Smooth muscle cell (in vitro differentiated cells): ENCODE measurements at regions not wholly inside any gene's neighbourhood (a gene's known extent, or its start where the extent isn't known, plus 50 kb on each side); places are given as distances from the start of the nearest gene placed in this dataset.

Experiments
- DNase-seq: peaks from one replicate; lab custom pipeline; 2025; ENCODE audit not compliant: unreplicated experiment; lab: John Stamatoyannopoulos, UW
- H2AFZ ChIP-seq: fragments of 200-600 bp; sonication (generic); 2 replicates; pipeline ENCODE4 v1.6.0; 2016; ENCODE audit warnings: antibody characterized with exemption, low read depth, mild to moderate bottlenecking
- H3F3A ChIP-seq: fragments of 200-600 bp; sonication (generic); 2 replicates; pipeline ENCODE4 v1.6.0; 2017; ENCODE audit warnings: antibody characterized with exemption, low read depth
- H3K27ac ChIP-seq: fragments of 200-600 bp; sonication (generic); 2 replicates; pipeline ENCODE4 v1.5.1; 2016; ENCODE audit warnings: low read depth, mild to moderate bottlenecking
- H3K27me3 ChIP-seq: fragments of 200-600 bp; sonication (generic); 2 replicates; pipeline ENCODE4 v1.6.1; 2016; ENCODE audit warnings: low read depth, mild to moderate bottlenecking
- H3K36me3 ChIP-seq: fragments of 200-600 bp; sonication (generic); 2 replicates; pipeline ENCODE4 v1.5.1; 2016; ENCODE audit warnings: low read depth
- H3K4me1 ChIP-seq: fragments of 200-600 bp; sonication (generic); 2 replicates; pipeline ENCODE4 v1.5.1; 2016; ENCODE audit warnings: low read depth
- H3K4me2 ChIP-seq: fragments of 200-600 bp; sonication (generic); 2 replicates; pipeline ENCODE4 v1.6.0; 2016; ENCODE audit warnings: mild to moderate bottlenecking
- H3K4me3 ChIP-seq: fragments of 200-600 bp; sonication (generic); 2 replicates; pipeline ENCODE4 v1.5.1; 2016; ENCODE audit warnings: mild to moderate bottlenecking
- H3K79me2 ChIP-seq: fragments of 200-600 bp; sonication (generic); 2 replicates; pipeline ENCODE4 v1.6.0; 2016; ENCODE audit warnings: low read depth, mild to moderate bottlenecking
- H3K9ac ChIP-seq: fragments of 200-600 bp; sonication (generic); 2 replicates; pipeline ENCODE4 v1.6.0; 2016; ENCODE audit warnings: low read depth
- H3K9me3 ChIP-seq: fragments of 200-600 bp; sonication (generic); replicated peaks from 2 replicates; pipeline ENCODE4 v1.5.1; 2016; ENCODE audit warnings: low read depth
- H4K20me1 ChIP-seq: fragments of 200-600 bp; sonication (generic); 2 replicates; pipeline ENCODE4 v1.6.0; 2016; ENCODE audit warnings: low read depth
- WGBS: methylation state at CpG from one replicate; pipeline ENCODE4 v1.1.7; 2016; ENCODE audit warnings: low lambda C conversion rate; 5-methylcytosine and 5-hydroxymethylcytosine counted together
- TF ChIP-seq, protein P1 (sequence below): fragments of 200-600 bp; sonication (generic); IDR thresholded peaks from 2 replicates; pipeline ENCODE4 v1.5.1; 2017; ENCODE audit warnings: borderline replicate concordance, mild to moderate bottlenecking, antibody characterized with exemption; ENCODE audit not compliant: insufficient read depth, poor library complexity, severe bottlenecking

DNA sequence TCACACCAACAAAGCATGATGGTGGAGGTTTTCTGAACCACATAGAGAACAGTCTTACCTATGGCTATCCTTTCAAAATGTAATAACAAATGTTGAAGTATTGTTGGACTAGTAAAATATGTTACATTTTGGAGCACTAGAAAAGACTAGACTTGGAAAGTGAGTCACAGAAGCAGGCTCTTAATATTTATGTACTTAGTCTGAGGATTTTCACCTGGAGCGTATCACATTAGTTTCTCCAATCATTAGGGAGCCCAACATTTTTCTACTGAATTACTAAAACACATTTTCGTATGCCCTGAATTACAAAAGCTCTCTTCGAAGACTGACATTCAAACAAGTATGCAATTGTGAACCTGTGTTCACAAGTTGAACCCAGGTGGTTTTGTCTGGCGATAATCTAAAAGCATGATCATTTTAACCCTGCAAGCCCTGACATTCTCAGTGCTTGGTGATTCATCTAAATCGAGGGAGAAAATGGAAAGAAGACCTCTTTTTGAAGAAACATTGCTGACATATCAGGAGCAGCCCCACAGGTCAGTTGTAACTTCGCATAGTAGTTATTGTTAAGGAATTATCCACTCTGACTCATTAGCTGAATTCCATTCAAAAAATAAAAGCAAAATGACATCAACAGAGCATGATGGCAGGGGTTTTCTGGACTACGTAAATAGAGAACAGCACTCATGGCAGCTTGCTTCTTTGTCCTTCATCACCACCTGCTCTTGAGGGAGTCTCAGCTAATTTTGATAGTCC is 679.8 kb upstream of the NECTIN3 start:
- H3K9me3 ChIP-seq = no peaks in the 10 kb centered on the region
- no peak overlapping the region for H3K4me3 ChIP-seq
- peak overlapping the region; percentile 50 for H3K27ac ChIP-seq
- H4K20me1 ChIP-seq = no peaks in the 10 kb centered on the region
- 77% methylated on average over 7 of the region's 7 CpGs for WGBS
- no peaks in the 10 kb centered on the region for H3K4me1 ChIP-seq
- no peaks in the 10 kb centered on the region for H3K27me3 ChIP-seq
- H3F3A ChIP-seq = no peaks in the 10 kb centered on the region
- no peaks in the 10 kb centered on the region for H3K36me3 ChIP-seq
- H3K4me2 ChIP-seq = peak overlapping the region; percentile 3
- H3K79me2 ChIP-seq = no peaks in the 10 kb centered on the region
- H2AFZ ChIP-seq = peak overlapping the region; percentile 54
- no peak overlapping the region for H3K9ac ChIP-seq
- TF ChIP-seq, protein P1, sequence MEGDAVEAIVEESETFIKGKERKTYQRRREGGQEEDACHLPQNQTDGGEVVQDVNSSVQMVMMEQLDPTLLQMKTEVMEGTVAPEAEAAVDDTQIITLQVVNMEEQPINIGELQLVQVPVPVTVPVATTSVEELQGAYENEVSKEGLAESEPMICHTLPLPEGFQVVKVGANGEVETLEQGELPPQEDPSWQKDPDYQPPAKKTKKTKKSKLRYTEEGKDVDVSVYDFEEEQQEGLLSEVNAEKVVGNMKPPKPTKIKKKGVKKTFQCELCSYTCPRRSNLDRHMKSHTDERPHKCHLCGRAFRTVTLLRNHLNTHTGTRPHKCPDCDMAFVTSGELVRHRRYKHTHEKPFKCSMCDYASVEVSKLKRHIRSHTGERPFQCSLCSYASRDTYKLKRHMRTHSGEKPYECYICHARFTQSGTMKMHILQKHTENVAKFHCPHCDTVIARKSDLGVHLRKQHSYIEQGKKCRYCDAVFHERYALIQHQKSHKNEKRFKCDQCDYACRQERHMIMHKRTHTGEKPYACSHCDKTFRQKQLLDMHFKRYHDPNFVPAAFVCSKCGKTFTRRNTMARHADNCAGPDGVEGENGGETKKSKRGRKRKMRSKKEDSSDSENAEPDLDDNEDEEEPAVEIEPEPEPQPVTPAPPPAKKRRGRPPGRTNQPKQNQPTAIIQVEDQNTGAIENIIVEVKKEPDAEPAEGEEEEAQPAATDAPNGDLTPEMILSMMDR = no peak
- no peak for DNase-seq

GRCh38 chr3:110393941-110394340 is 677.7 kb upstream of the NECTIN3 start:
- TF ChIP-seq, protein P1 = no peak
- 96% methylated on average over 2 of the region's 2 CpGs for WGBS
- no peaks in the 10 kb centered on the region for H3K9me3 ChIP-seq

DNA sequence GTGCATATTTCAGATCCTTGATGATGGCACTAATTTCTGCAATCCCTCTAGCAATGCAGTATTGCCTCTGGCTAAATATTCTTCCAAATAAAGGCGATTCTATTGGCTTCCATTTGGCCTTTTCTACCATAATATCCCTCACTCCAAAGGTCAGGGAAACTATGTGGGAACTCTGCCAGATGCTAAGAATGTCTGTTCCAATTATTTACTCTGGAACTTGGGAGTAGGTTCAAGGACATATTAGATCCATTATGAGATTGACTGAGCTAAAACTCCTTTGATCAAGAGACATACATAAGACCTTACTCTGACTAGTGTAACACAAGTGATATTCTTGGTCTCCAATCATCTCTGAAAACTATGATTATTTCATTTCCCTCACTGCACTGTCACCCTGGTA is 674.5 kb upstream of the NECTIN3 start:
- TF ChIP-seq, protein P1 = no peak
- Histone ChIP-seq H2AFZ (no peak overlapping the region), H3F3A (no peaks in the 10 kb centered on the region), H3K9me3 (no peaks in the 10 kb centered on the region), H3K4me2 (no peak overlapping the region), H3K4me1 (no peaks in the 10 kb centered on the region), H3K27me3 (no peaks in the 10 kb centered on the region), H3K9ac (no peak overlapping the region), H3K4me3 (no peak overlapping the region), H3K79me2 (no peaks in the 10 kb centered on the region), H4K20me1 (no peaks in the 10 kb centered on the region), H3K36me3 (no peaks in the 10 kb centered on the region), H3K27ac (no peak overlapping the region)
- WGBS = 82% methylated on average over 1 of the region's 1 CpG
- DNase-seq = no peak

More at GRCh38 chr3:110393941-110394340, 677.7 kb upstream of the NECTIN3 start:
- H3K4me3 ChIP-seq = no peak overlapping the region
- no peaks in the 10 kb centered on the region for H3K27me3 ChIP-seq
- H3K36me3 ChIP-seq = no peaks in the 10 kb centered on the region
- H3K27ac ChIP-seq = no peak overlapping the region
- DNase-seq = no peak
- H2AFZ ChIP-seq = no peak overlapping the region
- H4K20me1 ChIP-seq = no peaks in the 10 kb centered on the region
- H3K4me2 ChIP-seq = no peak overlapping the region
- no peaks in the 10 kb centered on the region for H3K4me1 ChIP-seq
- H3F3A ChIP-seq = no peaks in the 10 kb centered on the region
- H3K9ac ChIP-seq = no peak overlapping the region
- no peaks in the 10 kb centered on the region for H3K79me2 ChIP-seq

GRCh38 chr3:110400315-110400714 is 671.3 kb upstream of the NECTIN3 start:
- DNase-seq = no peak
- Histone ChIP-seq H3F3A (no peaks in the 10 kb centered on the region), H2AFZ (no peak overlapping the region), H3K36me3 (no peaks in the 10 kb centered on the region), H3K9ac (no peak overlapping the region), H3K4me1 (no peaks in the 10 kb centered on the region), H3K4me2 (no peak overlapping the region), H3K27ac (no peak overlapping the region), H3K27me3 (no peaks in the 10 kb centered on the region), H3K79me2 (no peaks in the 10 kb centered on the region), H4K20me1 (no peaks in the 10 kb centered on the region), H3K4me3 (no peak overlapping the region), H3K9me3 (no peaks in the 10 kb centered on the region)
- TF ChIP-seq, protein P1 = no peak
- 73% methylated on average over 2 of the region's 2 CpGs for WGBS
